Stimulated activated CD8-positive, alpha-beta memory T cell treated with anti-CD3 and anti-CD28 coated beads, Interleukin-4, amount 100 ng/mL, for 48 hours (primary cell): ENCODE measurements at regions not wholly inside any gene's neighbourhood (a gene's known extent, or its start where the extent isn't known, plus 50 kb on each side); places are given as distances from the start of the nearest gene placed in this dataset.
"Not testable (repeated sequence)": the region's sequence is repeated elsewhere in the genome, so short reads cannot be mapped to it uniquely, and the experiment has no call there.

Experiments
- DNase-seq: peaks from one replicate; pipeline ENCODE4 v3.0.0-alpha.2; 2020

DNA sequence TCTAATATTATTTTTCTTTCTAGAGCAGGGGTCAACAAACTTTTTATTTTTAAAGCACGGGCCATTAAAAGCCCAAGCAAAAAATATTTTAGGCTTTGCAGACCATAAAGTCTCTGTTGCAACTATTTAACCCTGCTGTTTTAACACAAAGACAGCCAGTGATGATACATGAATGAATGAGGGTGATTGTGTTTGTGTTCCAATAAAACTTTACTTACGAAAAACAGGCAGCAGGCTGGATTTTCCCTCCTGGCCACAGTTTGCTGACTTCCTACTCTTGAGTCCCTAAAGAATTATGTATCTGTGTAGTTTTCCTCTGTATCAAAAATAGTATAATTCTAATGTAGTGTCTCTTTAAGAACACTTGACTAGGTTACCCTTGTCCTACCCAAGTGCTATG, 402.0 kb downstream of the ADCYAP1 start:
- DNase-seq = no peak

DNA sequence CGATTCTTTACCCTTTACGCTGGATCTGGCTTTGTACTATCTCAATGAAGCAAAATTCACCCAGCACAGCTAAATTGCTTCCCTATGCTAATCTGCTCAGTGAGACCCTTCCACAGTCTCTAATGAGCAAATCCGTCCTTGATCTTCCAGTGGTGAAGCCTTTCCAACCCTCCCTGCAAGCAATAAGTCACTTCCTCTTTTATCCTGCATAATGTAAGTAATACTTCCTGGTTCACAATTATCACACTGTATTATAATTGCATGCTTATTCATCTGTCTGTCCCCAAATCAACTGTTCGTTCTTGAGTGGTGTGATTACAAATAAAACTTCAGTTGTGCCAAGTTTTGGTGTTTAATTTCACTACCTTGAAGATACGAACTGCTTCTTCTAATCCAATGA, 404.0 kb downstream of the ADCYAP1 start:
- no peak for DNase-seq

- DNase-seq = no peak
Measured at GRCh38 chr18:1311376-1311775, 406.7 kb downstream of the ADCYAP1 start.

DNA sequence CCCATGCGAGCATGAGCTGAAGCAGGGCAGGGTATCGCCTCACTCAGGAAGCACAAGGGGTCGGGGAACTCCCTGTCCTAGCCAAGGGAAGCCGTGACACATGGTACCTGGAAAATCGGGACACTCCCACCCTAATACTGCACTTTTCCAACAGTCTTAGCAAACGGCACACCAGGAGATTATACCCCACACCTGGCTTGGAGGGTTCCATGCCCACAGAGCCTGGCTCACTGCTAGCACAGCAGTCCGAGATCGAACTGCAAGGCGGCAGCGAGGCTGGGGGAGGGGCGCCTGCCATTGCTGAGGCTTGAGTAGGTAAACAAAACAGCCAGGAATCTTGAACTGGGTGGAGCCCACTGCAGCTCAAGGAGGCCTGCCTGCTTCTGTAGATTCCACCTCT, 430.7 kb downstream of the ADCYAP1 start:
- not testable (repeated sequence) for DNase-seq

DNA sequence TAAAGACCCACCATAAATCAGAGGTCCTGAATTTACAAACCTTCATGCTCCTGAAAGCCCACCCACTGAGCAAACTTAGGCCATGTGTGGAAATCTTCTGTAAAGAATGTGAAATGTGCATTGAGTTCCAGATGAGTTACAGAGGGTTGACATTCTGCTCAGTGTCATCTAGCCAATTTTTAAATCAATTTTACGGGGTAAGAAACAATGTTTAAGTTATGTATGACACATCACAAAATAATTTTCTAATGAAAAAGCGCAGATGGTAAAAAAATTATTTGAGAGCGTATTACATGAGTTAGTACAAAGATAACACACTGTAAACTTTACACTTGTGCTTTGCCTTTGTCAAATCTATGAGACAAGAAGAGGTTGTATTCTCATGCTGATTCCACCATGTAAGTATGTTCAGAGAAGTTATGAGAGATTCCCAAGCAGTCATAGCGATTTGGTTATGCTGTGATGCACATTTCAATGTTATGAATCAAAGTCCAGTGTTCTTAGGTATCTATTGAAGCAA, 446.3 kb downstream of the ADCYAP1 start:
- DNase-seq = no peak

DNA sequence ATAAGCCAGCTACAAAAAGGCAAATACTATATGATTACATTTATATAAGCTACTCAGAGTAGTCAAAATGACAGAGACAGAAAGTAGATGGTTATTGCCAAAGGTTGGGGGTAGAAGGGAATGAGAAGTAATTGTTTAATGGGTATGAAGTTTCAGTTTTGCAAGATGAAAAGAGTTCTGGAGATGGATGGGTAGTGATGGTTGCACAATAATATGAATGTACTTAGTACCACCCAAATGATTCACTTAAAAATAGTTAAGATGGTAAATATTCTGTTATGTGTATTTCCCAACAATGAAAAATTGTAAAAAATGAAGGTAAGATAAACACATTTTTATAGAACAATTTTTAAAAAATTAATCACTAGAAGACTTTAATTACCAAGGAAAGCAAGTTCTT, 448.4 kb downstream of the ADCYAP1 start:
- DNase-seq = no peak

- DNase-seq = no peak
Measured at GRCh38 chr18:1357724-1358123, 453.1 kb downstream of the ADCYAP1 start.

DNA sequence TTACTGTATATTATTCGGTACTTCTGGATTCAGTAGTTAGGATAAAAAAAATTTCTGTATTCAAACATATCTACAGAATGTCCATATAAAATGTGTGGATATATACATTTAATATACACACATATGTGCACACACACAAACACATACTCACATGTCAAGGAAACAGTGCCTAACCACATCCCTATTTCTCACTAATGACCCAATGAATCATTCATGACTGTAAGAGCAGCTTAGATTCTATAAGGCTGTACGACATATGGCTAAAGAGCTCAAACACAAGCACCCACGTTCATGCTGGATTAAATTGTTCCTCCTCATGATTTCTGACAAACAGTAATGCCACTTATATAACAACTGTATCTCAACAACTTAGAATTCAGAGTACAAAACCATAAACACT, 457.3 kb downstream of the ADCYAP1 start:
- no peak for DNase-seq

DNA sequence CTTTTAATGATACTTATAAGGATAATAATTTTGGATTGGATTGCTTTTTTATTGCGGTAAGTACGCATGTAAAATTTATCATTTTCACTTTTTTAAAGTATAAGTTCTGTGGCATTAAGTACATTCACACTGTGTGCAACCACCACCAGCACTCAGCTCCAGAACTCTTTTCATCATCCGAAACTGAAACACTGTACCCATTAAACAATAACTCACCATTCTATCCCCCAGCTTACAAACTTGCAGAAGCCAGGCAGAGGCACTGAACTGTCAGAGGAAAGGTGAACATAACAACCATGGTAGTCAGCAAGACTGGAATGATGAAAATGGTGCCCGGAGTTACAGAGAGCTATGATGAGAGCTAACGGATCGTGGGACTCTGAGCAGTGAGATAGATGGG, 465.9 kb downstream of the ADCYAP1 start:
- no peak for DNase-seq

GRCh38 chr18:1371724-1372123, 467.1 kb downstream of the ADCYAP1 start:
- DNase-seq = no peak

DNA sequence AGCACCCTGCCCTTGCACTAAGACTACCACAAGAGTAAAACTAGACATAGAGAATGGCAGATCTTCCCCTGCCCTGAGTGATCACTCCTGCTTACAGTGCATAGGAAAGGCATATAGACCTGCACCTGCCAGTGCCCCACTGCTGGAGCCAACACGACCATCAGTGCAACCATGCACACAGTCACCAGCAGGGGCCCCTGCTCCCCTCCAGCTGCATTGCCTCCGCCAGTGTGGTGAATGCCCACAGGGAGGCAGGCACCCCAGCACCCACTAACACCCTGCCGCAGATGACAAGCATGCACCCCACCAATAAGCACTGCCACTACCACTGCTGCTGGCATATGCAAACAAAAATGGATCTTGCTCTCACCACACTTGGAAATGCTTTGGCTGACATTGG, 478.8 kb downstream of the ADCYAP1 start:
- no peak for DNase-seq

- DNase-seq = not testable (repeated sequence)
Measured at GRCh38 chr18:1388468-1388867, 483.8 kb downstream of the ADCYAP1 start.

- no peak for DNase-seq
Measured at GRCh38 chr18:1392046-1392445, 487.4 kb downstream of the ADCYAP1 start.

- DNase-seq = no peak
Measured at GRCh38 chr18:1392865-1393734, 488.4 kb downstream of the ADCYAP1 start.

- no peak for DNase-seq
Measured at GRCh38 chr18:1393929-1394328, 489.3 kb downstream of the ADCYAP1 start.

- DNase-seq = no peak
Measured at GRCh38 chr18:1394426-1394825, 489.8 kb downstream of the ADCYAP1 start.

DNA sequence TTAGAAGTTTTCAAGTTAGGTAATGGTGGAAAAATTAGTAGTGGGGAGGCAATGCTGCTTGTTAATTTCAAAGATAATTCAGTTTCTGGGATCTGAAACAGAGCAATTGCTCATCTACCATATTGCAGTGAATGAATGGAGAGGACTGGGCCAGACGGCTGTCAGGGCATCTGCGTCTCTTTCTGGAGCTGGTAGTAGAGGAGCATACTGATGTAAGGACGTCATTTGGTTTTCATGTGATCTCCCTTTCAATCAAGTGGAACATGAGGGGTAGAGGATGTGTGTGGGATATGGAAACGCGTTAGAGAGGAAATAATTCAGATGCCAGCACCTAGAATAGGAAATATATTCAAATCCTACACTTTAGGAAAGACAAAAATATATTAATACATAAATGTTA, 490.3 kb downstream of the ADCYAP1 start:
- no peak for DNase-seq

- no peak for DNase-seq
Measured at GRCh38 chr18:1408376-1408775, 503.7 kb downstream of the ADCYAP1 start.

DNA sequence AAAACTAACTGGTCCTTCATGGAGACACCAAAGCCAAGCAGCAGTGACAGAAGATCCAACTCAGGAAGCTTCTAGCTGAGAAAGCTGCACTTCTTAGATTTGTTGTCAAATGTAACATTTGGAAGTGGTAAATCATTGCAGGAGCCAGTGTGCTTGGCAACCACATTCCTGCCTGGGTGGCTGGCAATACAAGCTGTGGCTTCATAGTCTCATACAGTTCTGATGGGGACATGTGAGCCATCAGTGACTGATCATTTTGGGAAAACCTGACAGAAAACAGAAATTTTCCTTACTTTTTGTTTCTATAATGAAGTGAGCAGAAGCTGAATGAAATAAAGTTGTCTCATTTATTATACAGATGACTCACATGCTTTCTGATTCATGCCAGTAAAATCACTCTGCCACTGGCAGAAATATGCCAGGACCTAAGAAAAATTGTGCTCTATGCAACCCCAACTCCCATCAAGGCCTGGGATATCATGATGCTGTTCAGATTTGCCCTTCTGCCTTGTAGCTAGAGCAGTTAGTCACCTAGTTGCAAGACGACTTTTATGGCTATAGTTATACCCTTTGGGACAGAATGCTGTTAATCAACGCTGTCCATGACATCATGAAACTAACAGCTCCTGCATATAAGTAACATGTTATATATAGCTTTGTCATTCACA, 508.1 kb downstream of the ADCYAP1 start:
- no peak for DNase-seq

DNA sequence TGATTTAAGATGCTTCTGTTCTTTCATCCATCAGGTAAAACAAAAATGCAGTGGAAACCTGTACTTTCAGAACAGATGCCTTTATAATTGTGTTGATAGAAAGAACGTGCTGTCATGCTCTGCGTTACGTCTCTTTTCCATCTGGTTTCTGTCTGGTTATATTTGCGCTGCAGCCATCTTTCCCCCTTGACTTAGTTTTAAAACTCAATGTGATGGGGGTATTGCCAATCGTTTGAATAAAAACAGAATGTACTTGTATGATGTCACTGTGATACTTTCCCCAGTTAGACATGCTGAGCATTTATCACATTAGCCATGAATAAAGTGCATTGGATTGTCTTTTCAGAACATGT, 508.6 kb downstream of the ADCYAP1 start:
- no peak for DNase-seq

DNA sequence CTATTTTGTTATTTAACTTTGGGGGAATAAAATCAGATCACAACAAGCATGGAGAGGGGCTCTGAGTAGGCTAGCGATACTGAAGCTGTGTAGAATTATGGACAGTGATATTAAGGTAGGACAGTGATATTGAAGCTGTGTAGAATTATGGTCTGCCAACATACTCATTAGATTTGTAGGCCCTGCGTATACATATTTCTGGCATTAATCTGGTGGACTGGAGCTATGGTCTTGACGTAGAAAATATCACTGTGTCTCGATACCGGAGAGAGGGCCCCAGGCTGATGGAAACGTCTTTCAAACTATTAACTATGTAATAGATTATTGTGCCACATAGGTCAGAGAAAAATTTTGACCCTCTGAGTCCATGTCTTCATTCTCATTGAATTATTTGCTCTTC, 511.4 kb downstream of the ADCYAP1 start:
- no peak for DNase-seq

GRCh38 chr18:1421502-1421901, 516.8 kb downstream of the ADCYAP1 start:
- no peak for DNase-seq

- no peak for DNase-seq
Measured at GRCh38 chr18:1422634-1423033, 518.0 kb downstream of the ADCYAP1 start.

GRCh38 chr18:1425679-1426078, 521.0 kb downstream of the ADCYAP1 start:
- DNase-seq = no peak
